Sigmoid colon (tissue), 6 donors: ENCODE measurements at regions not wholly inside any gene's neighbourhood (a gene's known extent, or its start where the extent isn't known, plus 50 kb on each side); places are given as distances from the start of the nearest gene placed in this dataset.
A peak's percentile ranks its signal among the peaks of the same experiment; 100 is the strongest.

Experiments used
- DNase-seq: peaks from one replicate; pipeline ENCODE4 v3.0.0-alpha.2; 2019
- H3K27ac ChIP-seq, 4 donors: fragments of 200-600 bp; sonication (generic); one replicate each; pipeline ENCODE4 v1.5.1; 2016 to 2019; ENCODE audit warnings: mild to moderate bottlenecking in 1 of 4
- H3K27me3 ChIP-seq, 3 donors: fragments of 200-600 bp; sonication (generic); one replicate each; pipeline ENCODE4 v1.5.1; 2019; ENCODE audit warnings: mild to moderate bottlenecking in 1 of 3
- H3K36me3 ChIP-seq, 4 donors: fragments of 200-600 bp; sonication (generic); one replicate each; pipeline ENCODE4 v1.5.1; 2016 to 2019
- H3K4me1 ChIP-seq, 4 donors: fragments of 200-600 bp; sonication (generic); one replicate each; pipeline ENCODE4 v1.5.1; 2017 to 2019
- H3K4me3 ChIP-seq, 4 donors: fragments of 200-600 bp; sonication (generic); one replicate each; pipeline ENCODE4 v1.5.1; 2017 to 2019; ENCODE audit warnings: mild to moderate bottlenecking in 2 of 4, moderate library complexity in 1 of 4
- H3K9me3 ChIP-seq, 4 donors: fragments of 200-600 bp in 3 of 4; sonication (generic) in 3 of 4; one replicate each; pipeline versions ENCODE4 v1.5.1 to v1.6.1; 2013 to 2019
- EP300 ChIP-seq, 4 donors: sonication (generic); formaldehyde crosslinking; IDR thresholded peaks; one replicate each; pipeline ENCODE4 v1.6.1; 2017; ENCODE audit warnings: antibody characterized with exemption in 4 of 4
- POLR2A ChIP-seq, 2 donors: fragments of 450-650 bp; IDR thresholded peaks; one replicate each; pipeline ENCODE4 v1.6.1; 2016; ENCODE audit warnings: antibody characterized with exemption in 2 of 2, mild to moderate bottlenecking in 2 of 2, moderate library complexity in 2 of 2
- POLR2AphosphoS5 ChIP-seq, 4 donors: sonication (generic); formaldehyde crosslinking; IDR thresholded peaks; one replicate each; pipeline ENCODE4 v1.6.1; 2017; ENCODE audit warnings: antibody characterized with exemption in 4 of 4
- WGBS, 2 donors: extraction: QIAGEN DNeasy Blood & Tissue Kit; methylation state at CpG; one replicate each; pipeline ENCODE4 v1.1.7; 2013; 5-methylcytosine and 5-hydroxymethylcytosine counted together
- intact Hi-C: fragments of 100-400 bp; cut with DNase I; formaldehyde crosslinking; loops from one replicate; pipeline ENCODE4 v1.15.1; 2023
- TF ChIP-seq, protein P1 (sequence below), 4 experiments: fragments of 450-650 bp in 3 of 4; fragments of 200-600 bp in 1 of 4; IDR thresholded peaks; one replicate each; pipeline ENCODE4 v1.5.1; 2016 to 2019; ENCODE audit warnings: antibody characterized with exemption in 4 of 4, mild to moderate bottlenecking in 3 of 4, moderate library complexity in 2 of 4
- donor health status: healthy with polysubstance abuse.
- donor health status: healthy.

- WGBS, 2 donors: 34 to 47% methylated on average over 1 of the region's 1 CpG
- no peaks in the 10 kb centered on the region for H3K27me3 ChIP-seq
- intact Hi-C loops: no loop called here
- H3K36me3 ChIP-seq: no peaks in the 10 kb centered on the region
- H3K27ac ChIP-seq: no peak overlapping the region
- H3K4me1 ChIP-seq: peaks cover 0 to 8% (median 0%) of the 10 kb centered on the region in 4 donors
- H3K4me3 ChIP-seq: no peak overlapping the region
- TF ChIP-seq POLR2AphosphoS5 (IDR thresholded peaks at IDR 0.05) (no peak), EP300 (IDR thresholded peaks at IDR 0.05) (no peak), POLR2A (IDR thresholded peaks at IDR 0.05) (no peak)
- TF ChIP-seq, protein P1, sequence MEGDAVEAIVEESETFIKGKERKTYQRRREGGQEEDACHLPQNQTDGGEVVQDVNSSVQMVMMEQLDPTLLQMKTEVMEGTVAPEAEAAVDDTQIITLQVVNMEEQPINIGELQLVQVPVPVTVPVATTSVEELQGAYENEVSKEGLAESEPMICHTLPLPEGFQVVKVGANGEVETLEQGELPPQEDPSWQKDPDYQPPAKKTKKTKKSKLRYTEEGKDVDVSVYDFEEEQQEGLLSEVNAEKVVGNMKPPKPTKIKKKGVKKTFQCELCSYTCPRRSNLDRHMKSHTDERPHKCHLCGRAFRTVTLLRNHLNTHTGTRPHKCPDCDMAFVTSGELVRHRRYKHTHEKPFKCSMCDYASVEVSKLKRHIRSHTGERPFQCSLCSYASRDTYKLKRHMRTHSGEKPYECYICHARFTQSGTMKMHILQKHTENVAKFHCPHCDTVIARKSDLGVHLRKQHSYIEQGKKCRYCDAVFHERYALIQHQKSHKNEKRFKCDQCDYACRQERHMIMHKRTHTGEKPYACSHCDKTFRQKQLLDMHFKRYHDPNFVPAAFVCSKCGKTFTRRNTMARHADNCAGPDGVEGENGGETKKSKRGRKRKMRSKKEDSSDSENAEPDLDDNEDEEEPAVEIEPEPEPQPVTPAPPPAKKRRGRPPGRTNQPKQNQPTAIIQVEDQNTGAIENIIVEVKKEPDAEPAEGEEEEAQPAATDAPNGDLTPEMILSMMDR (IDR thresholded peaks at IDR 0.05): no peak
- H3K9me3 ChIP-seq: no peaks in the 10 kb centered on the region
- no peak for DNase-seq
Measured at GRCh38 chr13:74253161-74253560, 119.0 kb upstream of the KLF12 start.

DNA sequence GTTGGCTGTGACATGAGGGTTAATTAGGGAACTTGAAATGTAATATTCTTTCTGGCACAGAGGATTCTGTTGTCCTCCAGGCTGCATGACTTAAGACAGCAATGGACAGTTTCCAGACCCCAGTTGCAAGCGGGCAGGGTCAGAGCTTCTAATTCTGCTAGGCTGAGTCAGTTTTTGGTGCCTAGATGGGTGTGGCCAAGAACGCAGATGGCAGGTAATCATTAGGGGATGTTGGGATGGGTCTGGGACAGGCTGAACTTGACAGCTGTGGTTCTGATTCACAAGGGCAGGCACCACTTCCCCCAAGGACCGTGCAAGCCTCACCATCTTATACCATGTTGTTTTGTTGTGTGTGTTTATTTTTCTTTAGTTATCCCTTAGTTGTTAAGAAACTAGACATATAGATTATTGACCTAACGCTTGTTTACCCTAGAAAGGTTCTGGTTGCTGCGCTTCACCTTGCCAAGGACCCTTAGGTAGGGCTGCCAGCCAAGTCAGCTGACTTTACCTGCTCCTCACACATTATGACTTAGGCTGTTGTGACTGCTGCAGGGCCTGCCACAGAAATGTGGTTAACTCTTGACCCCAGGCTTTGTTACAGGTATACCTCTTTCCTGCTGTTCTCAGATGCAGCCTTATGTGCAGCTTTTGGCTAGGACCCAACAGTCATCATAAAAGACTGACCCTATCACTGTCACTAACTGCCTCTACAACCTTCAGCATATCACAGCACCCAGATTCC lies 117.7 kb upstream of the KLF12 start:
- Histone ChIP-seq H3K36me3 (no peaks in the 10 kb centered on the region), H3K4me3 (no peak overlapping the region), H3K27ac (no peak overlapping the region), H3K27me3 (no peaks in the 10 kb centered on the region), H3K4me1 (peaks cover 0 to 8% (median 1%) of the 10 kb centered on the region in 4 donors), H3K9me3 (no peaks in the 10 kb centered on the region)
- TF ChIP-seq POLR2AphosphoS5 (IDR thresholded peaks at IDR 0.05) (no peak), EP300 (IDR thresholded peaks at IDR 0.05) (no peak), POLR2A (IDR thresholded peaks at IDR 0.05) (no peak)
- TF ChIP-seq, protein P1 (IDR thresholded peaks at IDR 0.05): no peak
- no peak for DNase-seq
- 69 to 81% methylated on average over 5 of the region's 5 CpGs for WGBS, 2 donors
- intact Hi-C loops: no loop called here

DNA sequence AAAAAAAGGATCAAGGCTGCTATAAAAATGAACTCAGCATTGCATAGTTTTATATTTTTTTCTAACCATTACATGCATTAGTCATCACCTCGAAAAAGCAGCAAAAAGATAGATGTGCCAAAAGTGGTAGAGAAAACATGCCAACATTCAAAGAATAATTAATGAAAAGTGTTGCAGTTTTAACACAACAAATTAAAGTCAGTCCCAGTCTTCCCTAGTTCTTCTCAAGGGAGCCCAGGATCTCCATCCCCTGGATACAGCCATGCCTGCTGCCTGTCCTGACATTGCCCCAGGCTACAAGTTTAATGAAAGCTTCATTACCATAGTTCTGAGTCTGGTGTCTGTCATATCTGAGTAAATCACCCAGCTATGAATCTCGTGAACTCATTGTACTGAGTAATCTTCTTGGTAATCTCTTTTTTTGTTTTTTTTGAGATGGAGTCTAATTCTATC lies 116.6 kb upstream of the KLF12 start:
- Histone ChIP-seq H3K36me3 (no peaks in the 10 kb centered on the region), H3K27ac (peak overlapping the region in 1 of 4 donors; percentile 17), H3K9me3 (no peaks in the 10 kb centered on the region), H3K27me3 (no peaks in the 10 kb centered on the region), H3K4me3 (no peak overlapping the region), H3K4me1 (peaks cover 0 to 16% (median 10%) of the 10 kb centered on the region in 4 donors)
- 78 to 84% methylated on average over 2 of the region's 2 CpGs for WGBS, 2 donors
- no peak for DNase-seq
- TF ChIP-seq, protein P1 (IDR thresholded peaks at IDR 0.05): no peak
- no peak for TF ChIP-seq POLR2A (IDR thresholded peaks at IDR 0.05)
- no peak for TF ChIP-seq POLR2AphosphoS5 (IDR thresholded peaks at IDR 0.05)
- no peak for TF ChIP-seq EP300 (IDR thresholded peaks at IDR 0.05)
- intact Hi-C loops: no loop called here

DNA sequence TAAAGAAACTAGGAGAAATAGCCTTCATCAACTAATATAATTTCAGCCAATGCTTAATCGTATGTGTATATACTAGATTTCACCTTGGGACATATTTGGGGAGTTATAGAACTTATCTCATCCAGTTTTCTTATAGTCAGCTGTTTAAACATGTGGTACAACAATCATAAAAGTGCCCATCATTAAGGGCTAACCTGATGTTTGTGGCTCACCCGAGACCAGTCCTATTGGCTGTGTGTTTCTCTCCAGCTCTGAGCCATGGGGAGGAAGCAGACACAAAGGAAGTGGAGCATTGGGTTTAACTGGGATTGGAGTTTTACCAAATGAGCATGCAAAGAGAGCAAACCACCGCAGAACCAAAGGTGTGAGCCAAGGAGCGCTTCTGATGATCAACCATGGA lies 114.3 kb upstream of the KLF12 start:
- no peak overlapping the region for H3K27ac ChIP-seq
- intact Hi-C loops: no loop called here
- 66 to 85% methylated on average over 4 of the region's 4 CpGs for WGBS, 2 donors
- DNase-seq: no peak
- no peak for TF ChIP-seq EP300 (IDR thresholded peaks at IDR 0.05)
- no peak for TF ChIP-seq POLR2A (IDR thresholded peaks at IDR 0.05)
- TF ChIP-seq, protein P1 (IDR thresholded peaks at IDR 0.05): no peak
- no peak for TF ChIP-seq POLR2AphosphoS5 (IDR thresholded peaks at IDR 0.05)
- no peak overlapping the region for H3K4me3 ChIP-seq
- H3K9me3 ChIP-seq: no peaks in the 10 kb centered on the region
- peaks cover 0 to 16% (median 10%) of the 10 kb centered on the region in 4 donors for H3K4me1 ChIP-seq
- H3K36me3 ChIP-seq: no peaks in the 10 kb centered on the region
- no peaks in the 10 kb centered on the region for H3K27me3 ChIP-seq
